ENCODE measurements at regions not wholly inside any gene's neighbourhood (a gene's known extent, or its start where the extent isn't known, plus 50 kb on each side); places are given as distances from the start of the nearest gene placed in this dataset.

DNA sequence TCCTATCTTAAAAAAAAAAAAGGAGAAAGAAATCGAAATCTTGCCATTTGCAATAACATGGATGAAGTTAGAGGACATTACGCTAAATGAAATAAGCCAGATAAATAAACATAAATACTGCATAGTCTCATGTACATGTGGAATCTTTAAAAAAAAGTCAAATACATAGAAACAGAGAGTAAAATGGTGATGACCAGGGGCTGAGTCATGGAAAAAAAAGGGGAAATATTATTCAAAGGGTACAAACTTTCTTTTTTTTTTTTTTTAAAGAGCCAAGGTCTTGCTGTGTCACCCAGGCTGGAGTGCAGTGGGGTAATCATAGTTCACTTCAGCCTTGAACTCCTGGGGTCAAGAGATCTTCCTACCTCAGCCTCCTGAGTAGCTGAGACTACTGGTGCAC lies 310.1 kb downstream of the ZNF608 start:
- TF ChIP-seq YY1 (IDR thresholded peaks at IDR 0.05; ENCODE audit: borderline replicate concordance in 1 of 3, control insufficient read depth in 1 of 3, extremely low read depth in 1 of 3, insufficient read depth in 3 of 3, insufficient read length in 1 of 3, insufficient replicate concordance in 2 of 3, low read depth in 1 of 3, low read length in 2 of 3) (no peak), RAD21 (CRISPR knock-in tag; conservative IDR thresholded peaks at IDR 0.05 in 1 of 2, IDR thresholded peaks at IDR 0.05 in 1 of 2) (no peak), CTCF (IDR thresholded peaks at IDR 0.05 in 2 of 3, conservative IDR thresholded peaks at IDR 0.05 in 1 of 3; ENCODE audit: insufficient read depth in 2 of 3, low read depth in 1 of 3, low read length in 3 of 3) (no peak), CEBPG (CRISPR knock-in tag; IDR thresholded peaks at IDR 0.05) (no peak), CEBPG (tag; conservative IDR thresholded peaks at IDR 0.05 in 1 of 2, IDR thresholded peaks at IDR 0.05 in 1 of 2) (no peak), THRB (CRISPR knock-in tag; conservative IDR thresholded peaks at IDR 0.05) (no peak), SPI1 (IDR thresholded peaks at IDR 0.05; ENCODE audit: borderline replicate concordance, low read depth, low read length) (no peak), TCF7L2 (IDR thresholded peaks at IDR 0.05; ENCODE audit: low read depth, low read length) (no peak)

Measured in K562 (cell line).